Renal cortex interstitium (tissue), 11 donors: ENCODE measurements at regions not wholly inside any gene's neighbourhood (a gene's known extent, or its start where the extent isn't known, plus 50 kb on each side); places are given as distances from the start of the nearest gene placed in this dataset.
"Not testable (repeated sequence)": the region's sequence is repeated elsewhere in the genome, so short reads cannot be mapped to it uniquely, and the experiment has no call there.

Experiments
- DNase-seq, 11 donors: peaks; one replicate each; pipeline ENCODE4 v3.0.0-alpha.2; 2013; ENCODE audit warnings: low read depth in 9 of 11, low spot score in 4 of 11; ENCODE audit errors: extremely low read depth in 1 of 11

GRCh38 chr7:8809320-8809719, 375.9 kb downstream of the NXPH1 start:
- no peak for DNase-seq

- no peak for DNase-seq
These were observed 384.1 kb downstream of the NXPH1 start for GRCh38 chr7:8817448-8818036.

DNA sequence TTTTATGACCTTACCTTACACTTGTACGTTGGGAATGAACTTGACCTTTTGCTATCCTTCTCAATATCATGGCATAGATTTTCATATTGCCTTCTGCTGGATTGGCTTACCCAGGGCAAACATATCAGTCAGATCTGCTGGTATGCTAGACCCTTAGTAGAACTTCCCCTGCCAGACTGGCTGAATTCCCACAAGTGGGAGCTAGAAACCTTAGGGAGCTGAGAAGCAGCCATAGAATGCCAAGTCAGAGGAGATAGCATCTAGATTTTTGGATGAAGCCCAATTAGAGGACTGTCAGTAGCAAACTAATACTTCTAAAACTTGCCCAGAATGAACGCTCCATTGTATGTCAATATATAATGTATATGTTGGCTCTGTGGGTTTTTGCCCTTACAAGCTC, 385.0 kb downstream of the NXPH1 start:
- no peak for DNase-seq

DNA sequence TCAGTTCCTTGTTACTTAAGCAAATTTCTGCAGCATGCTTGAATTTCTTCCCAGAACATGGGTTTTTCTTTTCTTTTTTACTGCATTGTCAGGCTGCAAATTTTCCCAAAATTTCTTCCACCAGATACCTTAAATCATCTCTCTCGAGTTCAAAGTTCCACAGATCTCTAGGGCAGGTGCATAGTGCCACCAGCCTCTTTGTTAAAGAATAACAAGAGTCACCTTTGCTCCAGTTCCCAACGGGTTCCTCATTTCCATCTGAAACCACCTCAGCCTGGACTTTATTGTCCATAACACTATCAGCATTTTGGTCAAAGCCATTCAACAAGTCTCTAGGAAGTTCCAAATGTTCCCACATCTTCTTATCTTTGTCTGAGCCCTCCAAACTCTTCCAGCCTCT, 389.2 kb downstream of the NXPH1 start:
- no peak for DNase-seq

GRCh38 chr7:8823486-8823885, 390.1 kb downstream of the NXPH1 start:
- DNase-seq, result no peak

DNA sequence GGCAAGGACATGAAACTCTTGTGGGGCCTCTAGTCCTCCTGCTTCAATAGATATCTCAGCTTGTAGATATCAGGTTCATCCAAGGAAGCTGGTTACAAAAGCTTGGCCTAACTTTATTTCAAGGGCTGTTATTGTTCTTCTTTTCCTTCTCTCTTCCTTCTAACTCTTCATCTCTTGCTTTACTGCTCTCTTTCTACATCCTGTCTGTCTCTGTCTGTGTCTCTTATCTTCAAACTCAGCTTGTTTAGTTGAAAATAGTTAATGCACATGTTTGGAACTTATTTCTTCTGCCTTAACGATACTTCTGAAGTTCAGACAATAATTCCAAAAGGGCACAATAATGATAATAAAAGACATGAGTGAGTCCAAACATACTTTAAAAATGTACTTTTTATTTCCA, 393.9 kb downstream of the NXPH1 start:
- DNase-seq, result no peak

GRCh38 chr7:8829100-8829499, 395.7 kb downstream of the NXPH1 start:
- DNase-seq, result no peak

GRCh38 chr7:8831376-8831775, 398.0 kb downstream of the NXPH1 start:
- DNase-seq, result no peak

- no peak for DNase-seq
These were observed 399.9 kb downstream of the NXPH1 start for GRCh38 chr7:8833355-8833754.

DNA sequence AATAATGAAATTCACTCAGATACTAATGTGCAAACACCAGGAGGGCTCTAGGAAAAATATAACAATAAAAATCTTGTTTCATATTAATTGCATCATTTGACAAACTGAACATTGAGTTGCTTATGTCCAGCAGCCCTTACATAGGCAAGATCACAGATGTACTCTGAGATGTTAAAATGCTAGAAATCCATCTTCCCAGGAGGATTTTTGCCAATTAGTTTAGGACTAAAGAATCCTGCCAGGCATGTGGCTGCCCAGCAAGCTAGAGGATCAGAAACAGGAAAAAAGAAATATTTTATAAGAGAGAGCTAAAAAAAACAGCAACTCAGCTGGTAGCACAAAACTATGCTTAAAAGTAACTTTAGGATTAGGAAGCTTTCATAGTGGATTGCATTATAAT, 407.8 kb downstream of the NXPH1 start:
- no peak for DNase-seq

- no peak for DNase-seq
These were observed 438.3 kb downstream of the NXPH1 start for GRCh38 chr7:8871716-8872115.

DNA sequence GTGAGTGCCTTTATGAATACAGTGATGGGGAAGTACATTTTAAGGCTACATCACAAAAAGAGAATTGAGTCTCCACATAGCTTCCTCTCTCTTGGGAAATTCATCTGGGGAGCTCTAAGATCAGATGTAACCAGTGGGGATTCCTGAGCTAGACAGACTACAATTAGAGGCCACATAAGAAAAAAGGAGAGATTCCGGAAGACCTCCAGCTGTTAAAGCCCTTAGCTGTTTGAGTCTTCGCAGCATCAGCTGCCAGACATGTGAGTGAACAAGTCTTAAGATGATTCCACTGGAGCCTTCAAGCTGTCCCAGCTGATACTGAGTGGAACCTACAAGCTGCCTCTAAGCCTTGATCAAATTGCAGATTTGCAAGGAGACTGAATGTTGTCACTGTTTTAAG, 448.5 kb downstream of the NXPH1 start:
- DNase-seq, result no peak

DNA sequence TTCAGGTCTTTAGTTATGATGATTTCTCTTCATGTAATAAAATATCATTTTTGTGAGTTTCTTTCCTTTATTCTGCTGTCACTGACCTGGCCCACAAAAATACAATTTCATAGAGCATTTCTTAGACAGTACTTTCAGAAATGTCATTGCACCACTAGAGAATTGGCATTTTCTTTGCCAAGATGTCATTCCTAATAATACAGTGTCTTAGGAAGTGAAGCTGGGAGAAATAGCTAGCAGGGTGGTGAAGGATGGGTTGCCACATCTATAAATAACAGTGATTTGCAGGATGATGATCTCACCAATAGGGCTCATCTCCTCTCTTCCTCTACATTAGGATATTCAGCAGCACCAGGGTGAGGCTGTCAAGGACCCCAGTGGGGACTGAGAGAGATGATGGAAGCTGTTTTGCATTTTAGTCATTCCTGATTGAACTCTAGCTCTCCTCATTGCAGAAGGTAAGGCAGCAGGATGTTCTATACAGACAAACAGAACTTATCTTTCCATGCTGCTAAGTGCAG, 452.1 kb downstream of the NXPH1 start:
- DNase-seq, result no peak

- DNase-seq, result not testable (repeated sequence)
These were observed 456.9 kb downstream of the NXPH1 start for GRCh38 chr7:8890346-8890745.

GRCh38 chr7:8893775-8894174, 460.4 kb downstream of the NXPH1 start:
- DNase-seq, result no peak

DNA sequence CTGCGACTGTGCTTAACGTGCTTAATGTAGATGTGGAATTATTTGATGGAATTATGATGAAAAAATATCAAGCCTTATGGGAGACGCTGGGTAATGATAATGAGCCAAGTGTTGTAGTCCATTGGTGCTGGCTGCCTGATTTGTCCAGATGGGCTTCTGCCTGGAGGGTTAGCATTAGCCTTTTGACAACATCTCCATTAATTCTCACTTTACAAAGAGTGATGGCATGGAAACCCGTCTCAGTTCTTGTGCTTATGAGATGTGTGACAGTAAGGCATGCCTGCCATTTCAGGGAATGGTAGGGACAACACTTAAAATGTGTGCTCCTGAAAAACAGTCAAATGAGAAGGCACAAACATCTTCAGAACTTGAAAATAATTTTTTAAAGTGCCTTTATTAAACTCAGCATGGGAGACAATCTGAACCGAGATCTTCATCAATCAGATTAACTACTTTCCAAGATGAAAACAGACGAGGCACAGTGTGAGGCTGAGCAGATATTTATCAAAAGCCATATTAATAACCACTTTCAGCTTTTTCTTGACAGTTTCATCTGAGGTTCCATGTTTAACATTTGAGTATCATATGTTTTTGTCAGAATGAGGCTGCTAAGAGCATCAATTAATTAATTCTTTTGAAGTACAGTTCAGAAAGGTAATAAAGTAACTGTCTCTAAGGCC, 473.1 kb downstream of the NXPH1 start:
- no peak for DNase-seq

DNA sequence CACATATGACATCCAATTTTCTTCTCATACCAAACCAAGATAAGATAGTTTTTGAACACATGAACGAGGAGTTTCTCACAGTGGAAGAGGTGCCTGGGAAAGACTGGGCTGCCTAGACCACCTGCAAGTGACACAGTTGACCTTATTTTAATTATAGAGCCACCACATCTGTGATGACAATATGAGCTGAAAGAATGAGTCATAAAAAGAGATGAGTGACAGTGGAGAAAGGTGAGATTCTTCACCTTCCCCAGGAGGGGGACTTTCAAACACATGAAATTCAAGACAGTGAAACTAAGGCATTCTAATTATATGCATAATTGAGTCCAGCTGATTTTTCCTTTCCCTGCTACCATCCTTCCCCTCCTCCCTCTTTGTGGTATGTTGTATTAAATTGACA, 475.5 kb downstream of the NXPH1 start:
- no peak for DNase-seq

DNA sequence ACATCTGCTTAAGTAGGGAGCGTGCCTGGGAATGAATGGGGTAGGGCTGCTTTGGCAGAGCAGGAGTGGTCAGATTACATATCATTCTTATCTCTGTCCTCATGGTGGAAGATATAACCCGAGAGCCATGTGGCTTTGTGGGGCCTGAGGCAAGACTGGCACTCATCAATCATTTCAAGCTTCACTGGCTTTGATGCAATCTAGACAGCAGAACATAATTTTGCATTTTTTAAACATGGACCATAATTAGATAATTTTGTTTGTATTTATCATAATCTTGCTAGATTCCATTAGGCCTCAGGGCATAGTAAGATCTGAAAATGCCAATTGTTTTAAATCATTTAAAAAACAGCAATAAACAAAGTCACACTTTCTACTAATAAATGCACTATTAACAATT, 480.3 kb downstream of the NXPH1 start:
- DNase-seq, result no peak

DNA sequence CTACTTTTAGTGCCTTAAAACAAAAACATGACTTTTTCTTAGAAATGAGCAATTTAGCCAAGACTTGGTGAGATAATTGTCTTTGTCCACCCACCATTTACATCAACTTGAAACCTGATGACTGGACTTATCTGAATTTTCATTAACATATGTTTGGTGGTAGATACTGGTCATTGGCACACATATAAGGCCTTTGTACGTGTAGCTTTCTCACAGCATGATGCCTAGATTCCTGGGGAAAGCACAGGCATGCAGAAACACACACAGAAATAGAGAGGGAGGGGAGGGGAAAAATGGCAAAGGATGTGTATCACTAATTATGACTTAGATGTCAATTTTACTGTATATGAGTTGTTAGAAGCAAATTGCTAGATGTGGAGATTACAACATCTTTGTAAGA, 488.4 kb downstream of the NXPH1 start:
- DNase-seq, result no peak

GRCh38 chr7:8922726-8923125, 489.3 kb downstream of the NXPH1 start:
- no peak for DNase-seq

DNA sequence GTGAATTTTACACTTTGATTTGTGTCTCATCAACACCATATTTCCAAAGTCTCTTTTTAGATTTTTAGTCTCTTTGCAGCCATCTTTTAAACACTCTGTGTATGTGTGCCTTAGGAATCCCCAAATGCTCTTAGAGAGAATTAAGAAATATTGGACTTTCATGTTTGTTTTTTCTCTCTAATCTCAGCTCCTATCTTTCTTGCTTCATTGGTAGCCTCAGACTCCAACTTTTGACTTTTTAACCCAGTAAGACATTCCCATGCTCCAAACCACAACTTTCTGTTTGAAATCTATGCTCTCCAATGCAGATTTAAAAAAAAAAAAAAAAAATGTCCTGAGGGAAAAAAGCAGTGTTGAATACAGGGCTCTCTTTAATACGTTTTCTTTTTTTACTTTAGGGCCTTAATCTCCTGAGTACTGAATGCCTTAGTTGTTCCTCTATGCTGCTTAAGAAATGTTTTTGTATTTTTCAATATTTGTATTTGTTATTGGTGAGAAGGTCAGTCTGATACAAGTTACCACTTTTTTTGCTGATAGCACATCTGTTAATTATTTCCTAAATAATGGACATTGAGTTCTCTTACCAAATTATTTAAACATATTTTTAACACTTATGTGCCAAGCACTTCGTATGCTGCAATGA, 489.9 kb downstream of the NXPH1 start:
- no peak for DNase-seq
